Neural cell (in vitro differentiated cells): ENCODE measurements at regions not wholly inside any gene's neighbourhood (a gene's known extent, or its start where the extent isn't known, plus 50 kb on each side); places are given as distances from the start of the nearest gene placed in this dataset.

Experiments used
- H2AFZ ChIP-seq: fragments of 200-600, 300-800 bp; sonication (generic), shearing (Covaris generic); 2 replicates; pipeline ENCODE4 v1.6.0; 2014; ENCODE audit warnings: low read depth, mild to moderate bottlenecking, antibody characterized with exemption, low read length, moderate library complexity
- H3F3A ChIP-seq: fragments of 200-600 bp; shearing (Covaris generic); 2 replicates; pipeline ENCODE4 v1.6.1; 2016; ENCODE audit warnings: mild to moderate bottlenecking, moderate library complexity, mixed read lengths, antibody characterized with exemption, low read length; ENCODE audit not compliant: insufficient read depth, poor library complexity, severe bottlenecking
- H3K27ac ChIP-seq: fragments of 200-600, 300-800 bp; sonication (generic), shearing (Covaris generic); 2 replicates; pipeline ENCODE4 v1.5.1; 2014; ENCODE audit warnings: mild to moderate bottlenecking, low read length, moderate library complexity
- H3K27me3 ChIP-seq: fragments of 300-800, 200-600 bp; sonication (generic), shearing (Covaris generic); 2 replicates; pipeline ENCODE4 v1.6.0; 2014; ENCODE audit warnings: mild to moderate bottlenecking, low read depth, low read length, moderate library complexity; ENCODE audit not compliant: insufficient read depth
- H3K36me3 ChIP-seq: fragments of 300-800, 200-600 bp; sonication (generic), shearing (Covaris generic); 2 replicates; pipeline ENCODE4 v1.5.1; 2014; ENCODE audit warnings: mild to moderate bottlenecking, antibody characterized with exemption, low read length, moderate library complexity; ENCODE audit not compliant: insufficient read depth
- H3K4me2 ChIP-seq: fragments of 300-800, 200-600 bp; sonication (generic), shearing (Covaris generic); 2 replicates; pipeline ENCODE4 v1.6.0; 2014; ENCODE audit warnings: mild to moderate bottlenecking, low read length
- H3K4me3 ChIP-seq: fragments of 300-800, 200-600 bp; sonication (generic), shearing (Covaris generic); 2 replicates; pipeline ENCODE4 v1.5.1; 2014; ENCODE audit warnings: mild to moderate bottlenecking, low read length, moderate library complexity
- H3K79me2 ChIP-seq: fragments of 200-600 bp; shearing (Covaris generic); replicated peaks from 2 replicates; pipeline ENCODE4 v1.6.0; 2014; ENCODE audit warnings: mild to moderate bottlenecking, low read length, moderate library complexity; ENCODE audit not compliant: insufficient read depth
- H3K9ac ChIP-seq: fragments of 300-800, 200-600 bp; sonication (generic), shearing (Covaris generic); 2 replicates; pipeline ENCODE4 v1.6.1; 2016; ENCODE audit warnings: mild to moderate bottlenecking, low read length, mixed read lengths
- H3K9me2 ChIP-seq: fragments of 200-600 bp; shearing (Covaris generic); 2 replicates; pipeline ENCODE4 v1.6.1; 2016; ENCODE audit warnings: mild to moderate bottlenecking, low read length, mixed read lengths; ENCODE audit not compliant: insufficient read depth
- H3K9me3 ChIP-seq: fragments of 200-600, 300-800 bp; sonication (generic), shearing (Covaris generic); 2 replicates; pipeline ENCODE4 v1.6.1; 2016; ENCODE audit warnings: mild to moderate bottlenecking, mixed run types, low read length, moderate library complexity, mixed read lengths
- H4K20me1 ChIP-seq: fragments of 200-600 bp; shearing (Covaris generic); 2 replicates; pipeline ENCODE4 v1.6.1; 2016; ENCODE audit warnings: mild to moderate bottlenecking, mixed run types; ENCODE audit not compliant: insufficient read depth
- CTCF ChIP-seq: fragments of 450-650 bp; IDR thresholded peaks from 2 replicates; pipeline ENCODE4 v1.5.1; 2014; ENCODE audit warnings: antibody characterized with exemption, mild to moderate bottlenecking, moderate library complexity; ENCODE audit not compliant: poor library complexity, severe bottlenecking
- EP300 ChIP-seq: fragments of 450-650 bp; conservative IDR thresholded peaks from 2 replicates; pipeline ENCODE4 v1.6.1; 2014; ENCODE audit warnings: antibody characterized with exemption, mild to moderate bottlenecking, moderate library complexity; ENCODE audit not compliant: poor library complexity, severe bottlenecking
- EZH2 ChIP-seq: fragments of 200-600, 300-800 bp; shearing (Covaris generic), sonication (generic); IDR thresholded peaks from 2 replicates; pipeline ENCODE4 v1.6.1; 2014; ENCODE audit warnings: antibody characterized with exemption, low read length, borderline replicate concordance, mild to moderate bottlenecking; ENCODE audit not compliant: insufficient read depth, poor library complexity, severe bottlenecking
- MXI1 ChIP-seq: fragments of 450-650 bp; conservative IDR thresholded peaks from 2 replicates; pipeline ENCODE4 v1.6.1; 2014; ENCODE audit warnings: antibody characterized with exemption, mild to moderate bottlenecking; ENCODE audit not compliant: poor library complexity, severe bottlenecking
- POLR2AphosphoS5 ChIP-seq: IDR thresholded peaks from 2 replicates; pipeline ENCODE4 v1.6.1; 2012
- RAD21 ChIP-seq: fragments of 450-650 bp; conservative IDR thresholded peaks from 2 replicates; pipeline ENCODE4 v1.6.1; 2014; ENCODE audit warnings: antibody characterized with exemption, mild to moderate bottlenecking, moderate library complexity
- REST ChIP-seq: IDR thresholded peaks from 2 replicates; pipeline ENCODE4 v1.6.1; 2012; ENCODE audit warnings: borderline replicate concordance
- SMC3 ChIP-seq: fragments of 450-650 bp; conservative IDR thresholded peaks from 2 replicates; pipeline ENCODE4 v1.6.1; 2014; ENCODE audit warnings: antibody characterized with exemption, mild to moderate bottlenecking, moderate library complexity; ENCODE audit not compliant: poor library complexity
- TAF1 ChIP-seq: IDR thresholded peaks from 2 replicates; pipeline ENCODE4 v1.6.1; 2012; ENCODE audit warnings: low read depth

- no peak overlapping the region for H3K4me2 ChIP-seq
Measured at GRCh38 chr5:120808606-120809005, 344.5 kb downstream of the PRR16 start.

GRCh38 chr5:120813551-120813950 is 349.5 kb downstream of the PRR16 start:
- Histone ChIP-seq H3K79me2 (no peaks in the 10 kb centered on the region), H3K36me3 (no peaks in the 10 kb centered on the region), H3F3A (no peaks in the 10 kb centered on the region), H3K9ac (no peak overlapping the region), H3K4me2 (no peak overlapping the region), H3K27me3 (no peaks in the 10 kb centered on the region), H3K9me2 (no peaks in the 10 kb centered on the region), H3K27ac (no peak overlapping the region), H2AFZ (no peak overlapping the region), H4K20me1 (no peaks in the 10 kb centered on the region), H3K9me3 (peaks cover 6% of the 10 kb centered on the region), H3K4me3 (no peak overlapping the region)
- TF ChIP-seq RAD21 (no peak), EP300 (no peak), TAF1 (no peak), EZH2 (no peak), REST (no peak), POLR2AphosphoS5 (no peak), MXI1 (no peak)

More at GRCh38 chr5:120808606-120809005, 344.5 kb downstream of the PRR16 start:
- Histone ChIP-seq H3K27me3 (no peaks in the 10 kb centered on the region), H3K9ac (no peak overlapping the region), H3F3A (no peaks in the 10 kb centered on the region), H3K9me2 (no peaks in the 10 kb centered on the region), H3K79me2 (no peaks in the 10 kb centered on the region), H4K20me1 (no peaks in the 10 kb centered on the region), H3K36me3 (no peaks in the 10 kb centered on the region), H3K4me3 (no peak overlapping the region), H2AFZ (no peak overlapping the region), H3K9me3 (peaks cover 6% of the 10 kb centered on the region), H3K27ac (no peak overlapping the region)
- no peak for TF ChIP-seq REST
- no peak for TF ChIP-seq TAF1
- TF ChIP-seq SMC3: no peak
- no peak for TF ChIP-seq CTCF
- no peak for TF ChIP-seq EP300
- no peak for TF ChIP-seq RAD21
- no peak for TF ChIP-seq EZH2
- no peak for TF ChIP-seq MXI1
- TF ChIP-seq POLR2AphosphoS5: no peak
